ENCODE measurements at regions not wholly inside any gene's neighbourhood (a gene's known extent, or its start where the extent isn't known, plus 50 kb on each side); places are given as distances from the start of the nearest gene placed in this dataset.

- TF ChIP-seq, protein P1, sequence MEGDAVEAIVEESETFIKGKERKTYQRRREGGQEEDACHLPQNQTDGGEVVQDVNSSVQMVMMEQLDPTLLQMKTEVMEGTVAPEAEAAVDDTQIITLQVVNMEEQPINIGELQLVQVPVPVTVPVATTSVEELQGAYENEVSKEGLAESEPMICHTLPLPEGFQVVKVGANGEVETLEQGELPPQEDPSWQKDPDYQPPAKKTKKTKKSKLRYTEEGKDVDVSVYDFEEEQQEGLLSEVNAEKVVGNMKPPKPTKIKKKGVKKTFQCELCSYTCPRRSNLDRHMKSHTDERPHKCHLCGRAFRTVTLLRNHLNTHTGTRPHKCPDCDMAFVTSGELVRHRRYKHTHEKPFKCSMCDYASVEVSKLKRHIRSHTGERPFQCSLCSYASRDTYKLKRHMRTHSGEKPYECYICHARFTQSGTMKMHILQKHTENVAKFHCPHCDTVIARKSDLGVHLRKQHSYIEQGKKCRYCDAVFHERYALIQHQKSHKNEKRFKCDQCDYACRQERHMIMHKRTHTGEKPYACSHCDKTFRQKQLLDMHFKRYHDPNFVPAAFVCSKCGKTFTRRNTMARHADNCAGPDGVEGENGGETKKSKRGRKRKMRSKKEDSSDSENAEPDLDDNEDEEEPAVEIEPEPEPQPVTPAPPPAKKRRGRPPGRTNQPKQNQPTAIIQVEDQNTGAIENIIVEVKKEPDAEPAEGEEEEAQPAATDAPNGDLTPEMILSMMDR (IDR thresholded peaks at IDR 0.05): no peak
- TF ChIP-seq NPAS2 (CRISPR knock-in tag; IDR thresholded peaks at IDR 0.05; ENCODE audit: borderline replicate concordance): no peak
- TF ChIP-seq BHLHE40 (IDR thresholded peaks at IDR 0.05; ENCODE audit: low read depth, low read length): no peak
- no peak for TF ChIP-seq BCL3 (IDR thresholded peaks at IDR 0.05)
- no peak for TF ChIP-seq FOXS1 (CRISPR knock-in tag; IDR thresholded peaks at IDR 0.05)
Observed at GRCh38 chr16:77077256-77077922, 113.6 kb upstream of the MON1B start.

Data from A549 (cell line).